Activated naive CD4-positive, alpha-beta T cell treated with anti-CD3 and anti-CD28 coated beads, Interleukin-2, amount 10 ng/mL, durations not matched to agents 7 days and 5 days (primary cell): ENCODE measurements at regions not wholly inside any gene's neighbourhood (a gene's known extent, or its start where the extent isn't known, plus 50 kb on each side); places are given as distances from the start of the nearest gene placed in this dataset.
A peak's percentile ranks its signal among the peaks of the same experiment; 100 is the strongest.
"Not testable (repeated sequence)": the region's sequence is repeated elsewhere in the genome, so short reads cannot be mapped to it uniquely, and the experiment has no call there.

Experiments used
- CTCF ChIA-PET: fragments of 350-600 bp; sonication (Branson Sonifier 250); formaldehyde crosslinking; loops from one replicate; lab custom pipeline; 2021; ENCODE audit warnings: antibody characterized with exemption; lab: Charles Lee
- DNase-seq: peaks from one replicate; pipeline ENCODE4 v3.0.0-alpha.2; 2020
- H3K27ac Mint-ChIP-seq: one replicate; pipeline ENCODE4 v1.8.0; 2021; ENCODE audit warnings: mild to moderate bottlenecking, moderate library complexity, mixed read lengths
- H3K27me3 Mint-ChIP-seq: one replicate; pipeline ENCODE4 v1.8.0; 2021; ENCODE audit warnings: mild to moderate bottlenecking, mixed read lengths
- H3K36me3 Mint-ChIP-seq: one replicate; pipeline ENCODE4 v1.8.0; 2021; ENCODE audit warnings: mixed read lengths
- H3K4me1 Mint-ChIP-seq: one replicate; pipeline ENCODE4 v1.8.0; 2021; ENCODE audit warnings: mixed read lengths
- H3K4me3 Mint-ChIP-seq: one replicate; pipeline ENCODE4 v1.8.0; 2021; ENCODE audit warnings: mild to moderate bottlenecking, moderate library complexity, mixed read lengths
- H3K9me3 Mint-ChIP-seq: one replicate; pipeline ENCODE4 v1.8.0; 2021; ENCODE audit warnings: mixed read lengths

- H3K27me3 Mint-ChIP-seq = no peaks in the 10 kb centered on the region
- H3K4me3 Mint-ChIP-seq = no peak overlapping the region
- no peaks in the 10 kb centered on the region for H3K36me3 Mint-ChIP-seq
- no peak overlapping the region for H3K27ac Mint-ChIP-seq
- CTCF ChIA-PET = interaction anchor here (0.7 kb wide), 1 partner anchor 955 kb away, joined by 3 read pairs; no protein-coding TSS in a partner anchor
- no peak for DNase-seq
- peaks cover 8% of the 10 kb centered on the region for H3K4me1 Mint-ChIP-seq
- no peaks in the 10 kb centered on the region for H3K9me3 Mint-ChIP-seq
Measured at GRCh38 chr10:22111260-22111659, 106.6 kb downstream of the EBLN1 start.

GRCh38 chr10:22110761-22111160 is 107.1 kb downstream of the EBLN1 start:
- Mint-ChIP-seq H3K27me3 (no peaks in the 10 kb centered on the region), H3K4me3 (no peak overlapping the region), H3K4me1 (peaks cover 8% of the 10 kb centered on the region), H3K9me3 (no peaks in the 10 kb centered on the region), H3K36me3 (no peaks in the 10 kb centered on the region), H3K27ac (no peak overlapping the region)
- CTCF ChIA-PET = no interaction called here
- no peak for DNase-seq

- Mint-ChIP-seq H3K4me1 (no peaks in the 10 kb centered on the region), H3K27me3 (no peaks in the 10 kb centered on the region), H3K27ac (no peak overlapping the region), H3K9me3 (no peaks in the 10 kb centered on the region), H3K4me3 (no peak overlapping the region), H3K36me3 (no peaks in the 10 kb centered on the region)
- DNase-seq = no peak
- CTCF ChIA-PET = interaction anchor here (1.1 kb wide), 1 partner anchor 729 kb away, joined by 3 read pairs; no protein-coding TSS in a partner anchor
Measured at GRCh38 chr10:22105270-22105669, 101.7 kb upstream of the DNAJC1 start.

DNA sequence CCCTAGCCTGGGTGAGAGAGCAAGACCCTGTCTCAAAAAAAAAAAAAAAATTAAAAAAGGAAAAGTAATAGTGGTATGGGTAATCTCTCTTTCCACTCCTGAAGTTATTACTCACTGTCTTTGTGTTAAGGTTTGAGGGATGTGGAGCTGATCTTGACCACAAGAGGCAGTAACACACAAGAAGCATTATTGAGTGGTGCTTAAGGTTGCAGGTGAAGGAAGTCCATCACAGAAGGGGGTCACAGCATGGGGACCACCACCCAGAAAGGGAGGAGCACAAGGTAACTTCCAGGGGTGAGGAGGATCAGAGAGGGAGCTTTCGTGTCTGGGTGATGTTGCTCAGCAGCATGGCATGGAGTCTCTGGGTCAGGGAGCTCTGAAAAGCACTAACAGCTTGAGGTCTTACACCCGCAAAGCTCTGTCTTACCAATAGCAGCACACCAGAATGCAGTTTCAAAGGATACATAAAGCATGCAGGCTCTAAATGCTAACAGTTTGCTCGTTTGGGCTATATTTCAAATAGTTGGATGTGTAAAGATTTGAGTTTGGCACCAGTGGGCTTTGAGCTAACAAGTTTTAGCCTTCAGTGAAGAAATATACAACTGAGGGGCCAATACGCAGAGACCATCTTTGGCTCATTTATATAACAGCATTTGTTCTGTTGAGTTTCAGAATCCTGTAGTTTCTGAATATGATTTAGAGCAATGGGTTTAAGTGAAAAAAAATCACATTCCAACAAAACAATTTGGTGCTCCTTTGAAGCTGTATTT is 100.4 kb upstream of the DNAJC1 start:
- Mint-ChIP-seq H3K9me3 (no peaks in the 10 kb centered on the region), H3K27ac (no peak overlapping the region), H3K4me3 (no peak overlapping the region), H3K4me1 (no peaks in the 10 kb centered on the region), H3K27me3 (no peaks in the 10 kb centered on the region), H3K36me3 (no peaks in the 10 kb centered on the region)
- CTCF ChIA-PET = interaction anchor here (0.6 to 1.2 kb wide), 3 partner anchors 15 to 728 kb away, joined by 3 read pairs; no protein-coding TSS in a partner anchor
- no peak for DNase-seq

DNA sequence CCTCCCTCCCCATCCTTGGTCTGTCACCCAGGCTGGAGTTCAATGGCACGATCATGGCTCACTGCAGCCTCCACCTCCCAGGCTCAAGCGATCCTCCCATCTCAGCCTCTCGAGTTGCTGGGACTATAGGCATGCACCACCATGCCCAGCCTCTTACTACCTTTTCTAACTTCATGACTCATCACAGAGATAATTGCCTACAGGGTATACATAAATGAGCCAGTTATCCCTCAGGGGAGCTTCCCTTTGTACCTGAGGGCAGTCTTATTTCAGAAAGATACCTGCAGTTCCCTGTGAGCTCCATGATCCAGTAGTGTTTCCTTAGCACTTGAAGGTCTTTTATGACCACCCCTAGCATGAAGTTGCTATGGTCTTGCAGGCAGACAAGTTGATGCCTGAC is 94.2 kb upstream of the DNAJC1 start:
- no peak overlapping the region for H3K4me3 Mint-ChIP-seq
- no peaks in the 10 kb centered on the region for H3K27me3 Mint-ChIP-seq
- no peaks in the 10 kb centered on the region for H3K36me3 Mint-ChIP-seq
- no peak for DNase-seq
- CTCF ChIA-PET = no interaction called here
- no peaks in the 10 kb centered on the region for H3K9me3 Mint-ChIP-seq
- H3K27ac Mint-ChIP-seq = no peak overlapping the region
- H3K4me1 Mint-ChIP-seq = no peaks in the 10 kb centered on the region

DNA sequence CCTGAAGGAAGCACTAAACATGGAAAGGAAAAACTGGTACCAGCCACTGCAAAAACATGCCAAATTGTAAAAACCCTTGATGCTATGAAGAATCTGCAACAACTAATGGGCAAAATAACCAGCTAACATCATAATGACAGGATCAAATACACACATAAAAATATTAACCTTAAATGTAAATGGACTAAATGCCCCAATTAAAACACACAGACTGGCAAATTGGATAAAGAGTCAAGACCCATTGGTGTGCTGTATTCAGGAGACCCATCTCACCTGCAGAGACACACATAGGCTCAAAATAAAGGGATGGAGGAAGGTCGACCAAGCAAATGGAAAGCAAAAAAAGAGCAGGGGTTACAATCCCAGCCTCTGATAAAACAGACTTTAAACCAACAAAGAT is 87.7 kb upstream of the DNAJC1 start:
- CTCF ChIA-PET = interaction anchor here (0.6 kb wide), 1 partner anchor 398 kb away, joined by 3 read pairs; no protein-coding TSS in a partner anchor
- H3K27me3 Mint-ChIP-seq = not testable (repeated sequence)

DNA sequence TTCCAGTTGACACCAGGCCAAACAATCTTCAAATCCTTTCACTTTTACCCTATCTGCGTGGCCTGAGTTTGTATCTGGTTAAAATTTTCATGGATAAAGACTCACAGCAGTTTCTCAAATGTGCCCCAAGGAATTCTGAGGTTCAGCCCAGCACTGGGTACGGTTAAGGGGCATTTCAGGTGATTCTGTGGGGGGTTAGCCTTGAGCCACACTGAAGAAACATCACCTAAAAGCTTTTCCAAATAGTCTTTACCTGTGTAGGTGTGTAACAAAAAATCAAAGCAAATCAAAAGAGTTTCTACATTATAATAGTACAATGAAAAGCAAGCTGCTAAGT is 83.8 kb upstream of the DNAJC1 start:
- H3K9me3 Mint-ChIP-seq = no peaks in the 10 kb centered on the region
- CTCF ChIA-PET = no interaction called here
- H3K27ac Mint-ChIP-seq = no peak overlapping the region
- no peaks in the 10 kb centered on the region for H3K4me1 Mint-ChIP-seq
- peaks cover 5% of the 10 kb centered on the region for H3K27me3 Mint-ChIP-seq
- DNase-seq = no peak
- H3K36me3 Mint-ChIP-seq = no peaks in the 10 kb centered on the region
- no peak overlapping the region for H3K4me3 Mint-ChIP-seq

More for the DNA sequence above, 87.7 kb upstream of the DNAJC1 start:
- H3K27ac Mint-ChIP-seq, DNase-seq, H3K4me1 Mint-ChIP-seq, H3K9me3 Mint-ChIP-seq, H3K4me3 Mint-ChIP-seq, H3K36me3 Mint-ChIP-seq: not testable (repeated sequence)

GRCh38 chr10:22086730-22087401 is 83.3 kb upstream of the DNAJC1 start:
- CTCF ChIA-PET = no interaction called here
- H3K4me1 Mint-ChIP-seq = no peaks in the 10 kb centered on the region

DNA sequence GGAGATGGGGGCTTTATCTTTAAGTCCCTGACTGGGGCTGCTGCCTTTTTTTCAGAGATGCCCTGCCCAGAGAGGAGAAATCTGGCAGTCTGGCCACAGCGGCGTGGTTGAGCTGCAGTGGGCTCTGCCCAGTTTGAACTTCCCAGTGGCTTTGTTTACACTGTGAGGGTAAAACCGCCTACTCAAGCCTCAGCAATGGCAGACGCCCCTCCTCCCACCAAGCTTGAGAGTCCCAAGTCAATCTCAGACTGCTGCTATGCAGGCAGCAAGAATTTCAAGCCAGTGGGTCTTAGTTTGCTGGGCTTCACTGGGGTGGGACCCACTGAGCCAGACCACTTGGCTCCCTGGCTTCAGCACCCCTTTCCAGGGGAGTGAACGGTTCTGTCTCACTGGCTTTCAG is 76.4 kb upstream of the DNAJC1 start:
- H3K9me3 Mint-ChIP-seq, CTCF ChIA-PET, H3K36me3 Mint-ChIP-seq, DNase-seq, H3K4me1 Mint-ChIP-seq, H3K27me3 Mint-ChIP-seq, H3K27ac Mint-ChIP-seq, H3K4me3 Mint-ChIP-seq: not testable (repeated sequence)

More at GRCh38 chr10:22086730-22087401, 83.3 kb upstream of the DNAJC1 start:
- H3K9me3 Mint-ChIP-seq = no peaks in the 10 kb centered on the region
- no peak overlapping the region for H3K4me3 Mint-ChIP-seq
- no peak for DNase-seq
- H3K27ac Mint-ChIP-seq = no peak overlapping the region
- no peaks in the 10 kb centered on the region for H3K36me3 Mint-ChIP-seq
- H3K27me3 Mint-ChIP-seq = peaks cover 5% of the 10 kb centered on the region

- no peaks in the 10 kb centered on the region for H3K36me3 Mint-ChIP-seq
- no peak overlapping the region for H3K4me3 Mint-ChIP-seq
- no peak overlapping the region for H3K27ac Mint-ChIP-seq
- CTCF ChIA-PET = no interaction called here
- H3K9me3 Mint-ChIP-seq = peaks cover 11% of the 10 kb centered on the region
- DNase-seq = no peak
- H3K27me3 Mint-ChIP-seq = no peaks in the 10 kb centered on the region
- H3K4me1 Mint-ChIP-seq = no peaks in the 10 kb centered on the region
Measured at GRCh38 chr10:22071332-22071731, 67.8 kb upstream of the DNAJC1 start.

DNA sequence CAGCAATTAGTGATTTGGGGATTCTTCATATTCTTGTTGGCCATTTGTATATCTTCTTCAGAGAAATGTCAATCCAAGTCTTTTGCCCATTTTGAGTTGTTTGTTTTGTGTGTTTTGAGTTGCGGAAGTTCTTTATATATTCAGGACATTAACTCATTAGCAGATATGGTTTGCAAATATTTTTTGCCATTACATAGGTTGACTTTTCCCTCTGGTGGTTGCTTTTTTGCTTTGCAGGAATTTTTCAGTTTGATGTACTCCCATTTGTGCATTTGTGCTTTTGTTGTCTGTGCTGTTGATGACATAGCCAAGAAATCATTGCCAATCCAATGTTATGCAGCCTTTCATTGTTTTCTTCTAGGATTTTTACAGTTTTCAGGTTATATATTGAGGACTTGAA is 63.6 kb upstream of the DNAJC1 start:
- DNase-seq = no peak
- Mint-ChIP-seq H3K9me3 (peaks cover 23% of the 10 kb centered on the region), H3K27ac (no peak overlapping the region), H3K36me3 (no peaks in the 10 kb centered on the region), H3K27me3 (no peaks in the 10 kb centered on the region), H3K4me3 (no peak overlapping the region), H3K4me1 (no peaks in the 10 kb centered on the region)
- CTCF ChIA-PET = no interaction called here

- H3K9me3 Mint-ChIP-seq = peaks cover 27% of the 10 kb centered on the region
- H3K27me3 Mint-ChIP-seq, H3K27ac Mint-ChIP-seq, CTCF ChIA-PET, H3K4me3 Mint-ChIP-seq: not testable (repeated sequence)
- H3K4me1 Mint-ChIP-seq = peaks cover 12% of the 10 kb centered on the region
- H3K36me3 Mint-ChIP-seq = peaks cover 11% of the 10 kb centered on the region
- peak; percentile 75 for DNase-seq
Measured at GRCh38 chr10:22060984-22061383, 57.5 kb upstream of the DNAJC1 start.

DNA sequence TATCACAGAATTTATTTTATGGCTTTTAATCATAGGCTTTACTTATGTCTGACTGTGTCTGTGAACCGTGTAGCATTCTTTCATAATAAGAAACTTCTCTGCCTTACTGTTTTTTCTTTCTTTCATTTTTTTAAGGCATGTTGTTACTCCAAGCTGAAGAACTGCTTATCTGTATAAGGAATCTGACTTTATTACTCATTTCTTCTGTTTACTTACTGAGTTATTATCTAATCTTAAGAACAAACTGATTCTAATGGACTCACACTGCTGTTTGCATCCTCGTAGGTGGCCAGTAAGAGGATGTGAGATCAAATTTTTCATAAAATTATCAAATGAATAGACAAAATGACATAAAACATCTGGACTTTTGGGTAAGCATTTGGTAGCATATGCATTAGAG is 54.7 kb upstream of the DNAJC1 start:
- CTCF ChIA-PET = interaction anchor here (1.2 kb wide), 1 partner anchor 11 kb away, joined by 3 read pairs; no protein-coding TSS in a partner anchor
- Mint-ChIP-seq H3K4me3 (no peak overlapping the region), H3K27ac (no peak overlapping the region), H3K27me3 (peaks cover 3% of the 10 kb centered on the region), H3K9me3 (peaks cover 14% of the 10 kb centered on the region), H3K36me3 (peaks cover 11% of the 10 kb centered on the region), H3K4me1 (peaks cover 12% of the 10 kb centered on the region)
- no peak for DNase-seq

DNA sequence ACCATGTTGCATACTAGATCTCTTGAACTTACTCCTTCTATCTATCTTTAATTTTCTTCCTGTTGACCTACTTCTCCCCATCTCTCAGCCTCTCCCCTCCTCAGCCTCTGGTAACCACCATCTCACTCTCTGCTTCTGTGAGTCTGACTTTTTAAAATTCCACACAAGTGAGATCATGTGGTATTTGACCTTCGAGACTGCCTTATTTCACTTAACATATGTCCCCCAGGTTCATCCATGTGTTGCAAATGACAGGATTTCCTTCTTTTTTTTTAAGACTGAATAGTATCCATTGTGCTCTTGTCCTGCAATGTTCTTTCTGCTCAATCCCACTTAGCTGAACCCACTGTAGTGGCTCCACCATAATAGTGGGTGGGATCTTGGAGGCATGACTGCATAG is 51.4 kb upstream of the DNAJC1 start:
- H3K27me3 Mint-ChIP-seq = no peaks in the 10 kb centered on the region
- no peaks in the 10 kb centered on the region for H3K36me3 Mint-ChIP-seq
- no peak overlapping the region for H3K4me3 Mint-ChIP-seq
- peaks cover 8% of the 10 kb centered on the region for H3K9me3 Mint-ChIP-seq
- H3K27ac Mint-ChIP-seq = no peak overlapping the region
- CTCF ChIA-PET = no interaction called here
- no peak for DNase-seq
- H3K4me1 Mint-ChIP-seq = no peaks in the 10 kb centered on the region
